NB4 (cell line): ENCODE measurements at regions not wholly inside any gene's neighbourhood (a gene's known extent, or its start where the extent isn't known, plus 50 kb on each side); places are given as distances from the start of the nearest gene placed in this dataset.
"Not testable (repeated sequence)": the region's sequence is repeated elsewhere in the genome, so short reads cannot be mapped to it uniquely, and the experiment has no call there.

Experiments
- CTCF ChIP-seq: IDR thresholded peaks from one replicate; pipeline ENCODE4 v1.5.1; 2012; ENCODE audit warnings: low read depth, low read length
- MAX ChIP-seq: IDR thresholded peaks from 2 replicates; pipeline ENCODE4 v1.6.1; 2011; ENCODE audit warnings: low read depth, low read length
- POLR2A ChIP-seq: IDR thresholded peaks from 2 replicates; pipeline ENCODE4 v1.6.1; 2011; ENCODE audit warnings: mild to moderate bottlenecking; ENCODE audit not compliant: insufficient read length; ENCODE audit errors: extremely low read depth

GRCh38 chr4:116112861-116113260, 972.5 kb downstream of the TRAM1L1 start:
- TF ChIP-seq CTCF, POLR2A, MAX: not testable (repeated sequence)
